Activated effector memory CD4-positive, alpha-beta T cell treated with Interleukin-2 at 50 U/mL for 16 hours (primary cell): ENCODE measurements at regions not wholly inside any gene's neighbourhood (a gene's known extent, or its start where the extent isn't known, plus 50 kb on each side); places are given as distances from the start of the nearest gene placed in this dataset.

Experiments used
- DNase-seq: peaks from one replicate; pipeline ENCODE4 v3.0.0-alpha.2; 2020

- no peak for DNase-seq
These were observed 429.5 kb upstream of the TNP1 start for GRCh38 chr2:217289177-217289906.

- DNase-seq: no peak
These were observed 428.7 kb upstream of the TNP1 start for GRCh38 chr2:217288472-217289063.

DNA sequence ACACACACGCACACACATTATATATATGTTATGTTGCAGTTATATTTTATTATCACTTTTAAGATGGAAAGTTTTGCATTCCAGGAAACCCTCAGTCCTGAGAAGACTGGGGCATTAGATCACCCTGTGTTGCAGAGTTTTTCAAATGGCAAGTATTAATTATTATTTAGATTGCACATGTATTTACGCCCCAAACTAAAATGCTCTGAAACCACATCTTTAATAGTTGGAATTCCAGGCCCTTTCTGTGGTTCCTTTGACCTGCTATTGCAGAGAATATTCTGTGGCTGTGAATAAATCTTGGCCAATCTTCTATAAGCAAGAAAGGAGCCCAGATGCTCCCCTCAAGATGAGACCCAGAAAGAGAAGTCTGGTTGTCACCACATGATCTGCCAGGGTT is 427.0 kb upstream of the TNP1 start:
- DNase-seq: no peak

DNA sequence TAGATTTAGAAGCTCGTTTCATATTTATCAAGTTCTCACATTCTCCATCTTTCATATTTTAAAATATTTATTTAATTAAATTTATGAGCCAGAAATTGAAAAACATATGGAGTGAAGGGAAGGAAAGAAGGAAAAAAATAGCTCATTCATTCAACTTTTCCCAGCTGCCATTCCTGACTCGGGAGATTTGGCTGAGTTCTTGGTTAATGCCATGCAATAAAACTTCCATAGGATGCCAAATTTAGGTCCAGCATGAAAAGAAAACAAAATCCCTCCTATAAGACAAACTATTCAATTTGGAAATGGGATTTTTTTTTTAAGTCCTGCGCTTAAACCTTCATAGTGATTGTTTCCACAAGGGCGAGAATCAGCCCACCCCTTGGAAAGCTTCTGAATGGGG is 426.1 kb upstream of the TNP1 start:
- no peak for DNase-seq

DNA sequence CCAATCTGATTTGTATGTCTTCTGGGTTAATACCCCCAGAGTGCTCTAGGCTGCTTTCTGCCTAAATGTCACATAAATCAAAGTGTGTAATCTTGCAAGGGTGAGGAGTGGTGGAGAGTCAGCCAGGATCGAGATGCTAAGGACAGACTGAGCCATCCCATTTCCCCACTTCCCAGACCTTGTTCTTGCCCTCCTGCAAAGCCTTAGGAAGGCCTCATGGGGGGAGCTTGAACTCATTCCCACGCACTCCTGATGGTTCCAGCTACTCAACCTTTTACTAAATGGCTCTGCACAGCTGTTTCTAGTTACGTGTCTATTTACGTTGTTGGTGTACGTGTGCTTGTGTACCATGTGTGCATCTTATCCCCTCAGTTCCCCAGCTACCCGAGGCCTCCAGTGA is 423.6 kb upstream of the TNP1 start:
- no peak for DNase-seq

GRCh38 chr2:217282531-217282930 is 422.7 kb upstream of the TNP1 start:
- no peak for DNase-seq

GRCh38 chr2:217279556-217279955 is 419.7 kb upstream of the TNP1 start:
- DNase-seq: no peak

GRCh38 chr2:217279140-217279539 is 419.3 kb upstream of the TNP1 start:
- no peak for DNase-seq

DNA sequence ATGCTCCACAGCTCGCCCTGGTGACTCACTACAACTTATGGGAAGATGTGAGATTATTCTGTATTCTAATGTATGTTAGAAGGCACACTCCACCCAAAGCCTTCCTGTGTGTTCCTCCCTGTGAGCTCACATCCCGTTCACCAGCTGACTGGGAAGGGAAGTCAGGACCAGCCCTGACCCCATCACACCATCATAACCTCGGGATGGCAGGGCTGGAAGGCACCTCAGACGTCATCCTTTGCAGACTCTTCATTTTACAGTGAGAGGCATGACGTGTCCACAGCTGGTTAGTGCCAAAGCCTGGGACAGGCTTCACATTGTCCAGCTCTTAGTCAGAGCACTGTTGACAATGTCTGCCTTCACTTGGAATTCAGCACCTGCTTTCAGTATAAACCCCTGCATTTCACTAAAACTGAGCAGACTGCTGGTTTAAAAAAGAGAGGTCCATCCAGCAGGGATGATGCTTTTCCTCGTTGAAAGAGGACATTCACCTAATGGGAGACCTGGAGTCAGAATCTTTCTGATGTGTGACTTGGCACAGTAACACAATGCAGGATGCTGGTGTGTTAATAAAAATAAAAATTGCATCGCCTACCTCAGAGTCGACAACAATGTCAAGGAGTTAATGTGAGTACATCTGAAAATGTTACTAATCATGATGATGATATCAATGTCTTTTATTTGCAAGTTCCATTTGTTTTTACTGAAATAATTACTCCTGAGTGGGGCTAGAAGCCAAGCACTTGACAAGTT is 418.0 kb upstream of the TNP1 start:
- DNase-seq: no peak

DNA sequence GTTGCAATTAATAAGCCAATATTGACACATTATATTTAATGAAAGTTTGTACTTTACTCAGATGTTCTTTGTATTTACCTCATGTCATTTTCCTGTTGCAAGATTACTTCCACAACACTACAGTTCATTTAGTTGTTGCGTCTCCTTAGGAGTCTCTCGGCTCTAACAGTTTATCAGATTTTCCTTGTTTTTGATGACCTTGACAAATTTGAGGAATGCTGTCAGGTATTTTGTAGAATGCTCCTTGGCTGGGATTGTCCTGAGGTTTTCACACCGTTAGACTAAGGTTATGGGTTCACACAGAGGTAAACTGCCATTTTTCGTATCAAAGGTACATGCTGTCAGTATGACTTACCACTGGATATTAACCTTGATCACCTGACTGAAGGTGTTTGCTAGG is 416.6 kb upstream of the TNP1 start:
- no peak for DNase-seq

- no peak for DNase-seq
These were observed 415.2 kb upstream of the TNP1 start for GRCh38 chr2:217275091-217275490.

- no peak for DNase-seq
These were observed 414.7 kb upstream of the TNP1 start for GRCh38 chr2:217274578-217274977.

DNA sequence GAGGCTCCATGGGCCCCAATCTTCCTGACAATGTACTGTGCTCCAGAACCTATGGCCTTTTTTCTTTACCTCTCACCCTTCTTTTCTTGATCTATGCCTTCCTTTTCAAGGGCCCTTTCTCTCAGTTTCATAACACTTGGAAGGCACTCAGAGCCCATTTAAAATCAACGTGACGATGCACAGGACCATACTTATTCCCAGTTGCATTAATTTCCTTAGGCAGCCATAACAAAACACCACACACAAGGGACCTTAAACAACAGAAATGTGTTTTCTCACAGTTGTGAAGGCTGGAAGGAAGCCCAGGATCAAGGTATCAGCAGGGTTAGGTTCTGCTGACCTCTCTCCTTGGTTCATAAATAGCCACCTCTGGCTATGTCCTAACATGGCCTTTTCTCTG is 414.0 kb upstream of the TNP1 start:
- DNase-seq: no peak

GRCh38 chr2:217273162-217273561 is 413.3 kb upstream of the TNP1 start:
- DNase-seq: no peak

DNA sequence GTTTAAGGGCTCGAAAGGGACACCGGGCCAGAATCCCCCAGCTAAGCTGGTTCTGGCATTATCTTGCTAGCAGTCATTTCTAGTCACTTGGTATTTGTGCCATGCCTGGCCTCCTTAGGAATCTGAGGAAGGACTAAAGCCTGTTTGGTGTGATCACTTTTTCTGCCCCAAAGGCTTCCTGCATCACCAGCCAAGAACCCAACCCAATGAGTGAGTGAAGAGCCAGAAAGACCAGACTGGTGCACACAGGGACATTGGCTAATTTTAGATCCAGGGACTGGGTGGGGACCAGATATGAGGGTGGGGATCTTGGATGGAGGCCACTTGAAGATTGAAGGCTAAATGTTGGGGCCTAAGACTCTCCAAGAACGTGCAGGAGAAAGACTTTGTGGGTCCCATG is 411.9 kb upstream of the TNP1 start:
- no peak for DNase-seq

- DNase-seq: no peak
These were observed 410.7 kb upstream of the TNP1 start for GRCh38 chr2:217270485-217271121.

DNA sequence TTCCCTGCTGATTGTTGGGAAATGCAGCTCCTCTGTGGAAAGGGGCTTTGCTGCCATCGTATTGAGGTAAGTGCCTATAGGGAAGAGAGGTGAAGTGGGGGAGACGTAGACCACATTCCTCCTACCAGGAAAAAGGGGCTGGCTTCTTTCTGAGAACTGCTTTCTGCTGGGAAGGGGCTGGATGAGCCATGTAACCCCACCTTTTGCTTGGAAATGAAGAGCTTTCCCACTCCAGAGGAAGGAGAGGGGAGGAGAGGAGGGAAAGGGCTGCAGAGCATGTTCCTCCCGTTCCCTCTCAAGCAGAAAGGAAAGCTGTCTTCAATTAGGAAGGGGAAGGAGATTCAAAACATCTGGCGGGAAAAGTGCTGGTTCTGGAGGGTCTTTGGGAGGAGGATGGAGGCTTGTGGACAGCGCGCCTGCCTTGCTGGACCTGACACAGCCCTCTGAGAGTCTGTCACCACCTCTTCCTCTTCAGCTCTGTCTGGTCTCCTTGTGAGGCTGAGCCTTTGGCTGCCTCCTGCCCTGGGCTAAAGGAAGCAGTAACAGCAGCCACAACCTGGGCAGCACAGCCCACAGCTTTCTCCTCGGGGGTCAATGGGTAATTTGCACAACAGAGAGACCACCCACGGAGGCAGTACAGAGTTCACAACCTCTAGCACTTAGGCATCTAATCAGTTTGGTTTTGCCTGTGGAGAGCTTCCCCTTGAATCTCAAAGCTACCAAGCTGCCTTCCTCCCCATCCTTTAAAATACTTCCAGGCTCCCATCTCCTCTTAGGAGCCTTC is 410.0 kb upstream of the TNP1 start:
- DNase-seq: no peak

GRCh38 chr2:217268978-217269377 is 409.1 kb upstream of the TNP1 start:
- no peak for DNase-seq

DNA sequence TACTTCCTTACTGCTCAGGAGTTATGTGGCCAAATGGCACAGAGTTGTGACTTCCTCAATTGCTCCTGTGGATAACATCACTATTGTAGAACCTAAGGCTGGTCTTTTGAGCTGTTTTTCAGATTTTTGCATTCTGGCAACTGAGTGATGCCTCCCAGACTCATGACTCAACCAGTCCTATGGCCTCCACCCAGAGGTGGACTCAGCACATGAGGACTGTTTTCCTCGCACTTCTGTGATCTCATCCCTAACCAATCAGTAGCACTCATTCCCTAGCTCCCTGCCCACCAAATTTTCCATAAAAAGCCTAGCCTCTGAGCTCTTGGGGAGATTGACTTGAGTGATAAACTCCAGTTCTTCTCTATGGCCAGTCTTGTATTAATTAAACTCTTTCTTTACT is 407.9 kb upstream of the TNP1 start:
- DNase-seq: no peak

DNA sequence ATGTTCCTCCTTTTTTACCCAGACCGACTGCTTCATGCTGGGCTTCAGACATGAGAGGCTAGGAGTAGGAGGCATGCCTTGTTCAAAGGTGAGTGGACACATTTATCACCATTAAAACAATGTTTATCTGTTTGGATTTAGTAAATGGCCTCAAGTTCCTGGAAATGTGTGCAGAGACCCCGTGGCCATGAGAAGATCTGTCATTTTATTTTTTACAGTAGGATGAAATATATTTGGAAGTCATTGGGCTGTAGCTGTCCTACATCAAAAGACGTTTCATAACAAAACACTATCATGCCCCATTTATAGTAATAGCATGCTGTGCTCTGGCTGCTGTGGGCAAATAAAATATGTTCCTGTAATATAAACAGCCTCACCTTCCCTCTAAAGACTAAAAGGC is 403.9 kb upstream of the TNP1 start:
- no peak for DNase-seq

DNA sequence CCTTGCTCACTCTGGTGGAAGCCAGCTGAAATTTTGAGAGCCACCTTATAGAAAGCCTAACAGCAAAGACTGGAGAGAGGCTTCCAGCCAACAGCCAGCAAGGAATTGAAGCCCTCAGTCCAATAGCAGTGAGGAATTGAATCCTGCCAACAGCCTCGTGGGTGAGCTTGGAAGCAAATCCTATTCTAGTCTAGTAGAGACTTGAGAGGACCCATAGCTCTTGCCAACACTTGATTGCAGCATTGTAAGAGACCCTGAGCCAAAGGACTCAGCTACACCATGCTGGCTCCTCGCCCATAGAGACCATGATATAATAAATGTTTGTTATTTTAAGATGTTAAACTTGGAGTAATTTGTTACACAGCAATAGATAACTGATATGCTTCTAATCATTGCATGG is 403.0 kb upstream of the TNP1 start:
- no peak for DNase-seq

DNA sequence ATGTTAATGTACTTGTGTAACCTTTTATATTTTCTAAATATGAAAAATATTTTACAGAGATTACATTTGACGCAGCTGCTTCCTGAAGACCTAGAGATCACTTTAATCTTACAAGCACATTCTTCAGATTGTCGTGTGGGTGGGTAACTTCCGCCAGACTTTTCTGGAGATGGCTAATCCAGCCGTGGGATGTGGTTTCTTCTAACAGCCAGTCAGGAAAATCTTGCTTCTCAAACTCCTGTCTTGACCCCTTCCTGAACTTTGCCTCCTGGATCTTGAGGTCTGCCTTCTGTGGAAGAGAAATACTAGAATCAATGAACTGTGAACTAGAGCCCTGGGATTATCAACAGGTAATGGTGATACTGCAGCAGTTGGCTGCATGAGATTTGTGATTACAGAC is 401.6 kb upstream of the TNP1 start:
- no peak for DNase-seq
